GM12801 (cell line): ENCODE measurements at regions not wholly inside any gene's neighbourhood (a gene's known extent, or its start where the extent isn't known, plus 50 kb on each side); places are given as distances from the start of the nearest gene placed in this dataset.

ENCODE experiments used
- CTCF ChIP-seq: IDR thresholded peaks from one replicate; pipeline ENCODE4 v1.5.1; 2011; ENCODE audit warnings: control low read depth; ENCODE audit not compliant: insufficient read length; ENCODE audit errors: extremely low read depth

GRCh38 chr1:25028587-25028906, 98.5 kb upstream of the RUNX3 start:
- no peak for TF ChIP-seq CTCF

GRCh38 chr1:25027822-25028586, 97.9 kb upstream of the RUNX3 start:
- no peak for TF ChIP-seq CTCF

GRCh38 chr1:25026730-25027450, 96.8 kb upstream of the RUNX3 start:
- TF ChIP-seq CTCF: no peak

- no peak for TF ChIP-seq CTCF
Observed at GRCh38 chr1:25026304-25026703, 96.2 kb upstream of the RUNX3 start.

- no peak for TF ChIP-seq CTCF
Observed at GRCh38 chr1:25024615-25025350, 94.7 kb upstream of the RUNX3 start.

GRCh38 chr1:25023826-25024225, 93.8 kb upstream of the RUNX3 start:
- no peak for TF ChIP-seq CTCF

- no peak for TF ChIP-seq CTCF
Observed at GRCh38 chr1:25023190-25023578, 93.1 kb upstream of the RUNX3 start.
